Parathyroid adenoma (tissue), 2 donors: ENCODE measurements at regions not wholly inside any gene's neighbourhood (a gene's known extent, or its start where the extent isn't known, plus 50 kb on each side); places are given as distances from the start of the nearest gene placed in this dataset.

Experiments
- H2AFZ ChIP-seq: fragments of 300-600 bp; sonication (generic); one replicate; pipeline ENCODE4 v1.7.0; 2017; ENCODE audit warnings: antibody characterized with exemption, mild to moderate bottlenecking
- H3K27ac ChIP-seq: fragments of 300-600 bp; sonication (generic); one replicate; pipeline ENCODE4 v1.7.0; 2017
- H3K27me3 ChIP-seq: fragments of 300-600 bp; sonication (generic); one replicate; pipeline ENCODE4 v1.7.0; 2017; ENCODE audit warnings: low read length; ENCODE audit not compliant: control insufficient read depth, insufficient read depth
- H3K36me3 ChIP-seq: fragments of 300-600 bp; sonication (generic); one replicate; pipeline ENCODE4 v1.7.0; 2017; ENCODE audit warnings: low read length; ENCODE audit not compliant: control insufficient read depth, insufficient read depth
- H3K4me1 ChIP-seq: fragments of 300-600 bp; sonication (generic); one replicate; pipeline ENCODE4 v1.7.0; 2017; ENCODE audit warnings: control low read depth
- H3K4me2 ChIP-seq: fragments of 300-600 bp; sonication (generic); one replicate; pipeline ENCODE4 v1.7.0; 2017; ENCODE audit warnings: low read length
- H3K4me3 ChIP-seq: fragments of 300-600 bp; sonication (generic); one replicate; pipeline ENCODE4 v1.7.0; 2017; ENCODE audit warnings: low read depth, low read length
- H3K79me2 ChIP-seq: fragments of 300-600 bp; sonication (generic); one replicate; pipeline ENCODE4 v1.7.0; 2017; ENCODE audit warnings: control low read depth
- H3K9ac ChIP-seq: fragments of 300-600 bp; sonication (generic); one replicate; pipeline ENCODE4 v1.7.0; 2017; ENCODE audit warnings: mild to moderate bottlenecking
- H3K9me3 ChIP-seq: fragments of 300-600 bp; sonication (generic); one replicate; pipeline ENCODE4 v1.7.0; 2017; ENCODE audit warnings: low read length; ENCODE audit not compliant: control insufficient read depth
- CTCF ChIP-seq: fragments of 300-600 bp; sonication (generic); IDR thresholded peaks from one replicate; pipeline ENCODE4 v1.7.0; 2017; ENCODE audit warnings: antibody characterized with exemption, mild to moderate bottlenecking
- donor health status: primary hyperparathyroidism.

- H3K4me2 ChIP-seq: no peak overlapping the region
- no peak overlapping the region for H3K27ac ChIP-seq
- H3K79me2 ChIP-seq: no peaks in the 10 kb centered on the region
- H3K9me3 ChIP-seq: no peaks in the 10 kb centered on the region
- H2AFZ ChIP-seq: no peak overlapping the region
- no peak overlapping the region for H3K9ac ChIP-seq
- H3K36me3 ChIP-seq: no peaks in the 10 kb centered on the region
- no peak overlapping the region for H3K4me3 ChIP-seq
- H3K27me3 ChIP-seq: no peaks in the 10 kb centered on the region
- H3K4me1 ChIP-seq: no peaks in the 10 kb centered on the region
- no peak for TF ChIP-seq CTCF
These were observed 687.6 kb downstream of the GALC start for GRCh38 chr14:87305345-87305744.

GRCh38 chr14:87304404-87304803 is 688.6 kb downstream of the GALC start:
- Histone ChIP-seq H3K4me3 (no peak overlapping the region), H3K4me2 (no peak overlapping the region), H3K27me3 (no peaks in the 10 kb centered on the region), H3K79me2 (no peaks in the 10 kb centered on the region), H3K36me3 (no peaks in the 10 kb centered on the region), H3K9me3 (no peaks in the 10 kb centered on the region), H3K27ac (no peak overlapping the region), H3K9ac (no peak overlapping the region), H2AFZ (no peak overlapping the region), H3K4me1 (no peaks in the 10 kb centered on the region)
- TF ChIP-seq CTCF: no peak

- Histone ChIP-seq H3K9ac (no peak overlapping the region), H3K27me3 (no peaks in the 10 kb centered on the region), H3K4me1 (no peaks in the 10 kb centered on the region), H3K4me3 (no peak overlapping the region), H2AFZ (no peak overlapping the region), H3K4me2 (no peak overlapping the region), H3K9me3 (no peaks in the 10 kb centered on the region), H3K27ac (no peak overlapping the region), H3K36me3 (no peaks in the 10 kb centered on the region), H3K79me2 (no peaks in the 10 kb centered on the region)
- TF ChIP-seq CTCF: no peak
These were observed 706.2 kb downstream of the GALC start for GRCh38 chr14:87286826-87287225.

- H3K9ac ChIP-seq: no peak overlapping the region
- TF ChIP-seq CTCF: no peak
- no peaks in the 10 kb centered on the region for H3K79me2 ChIP-seq
- H3K9me3 ChIP-seq: no peaks in the 10 kb centered on the region
- H3K4me1 ChIP-seq: no peaks in the 10 kb centered on the region
- H3K27ac ChIP-seq: no peak overlapping the region
- no peak overlapping the region for H3K4me3 ChIP-seq
- no peaks in the 10 kb centered on the region for H3K36me3 ChIP-seq
- H2AFZ ChIP-seq: no peak overlapping the region
- H3K27me3 ChIP-seq: no peaks in the 10 kb centered on the region
- no peak overlapping the region for H3K4me2 ChIP-seq
These were observed 706.8 kb downstream of the GALC start for GRCh38 chr14:87286191-87286590.

GRCh38 chr14:87285506-87285905 is 707.5 kb downstream of the GALC start:
- no peak overlapping the region for H3K4me3 ChIP-seq
- H3K79me2 ChIP-seq: no peaks in the 10 kb centered on the region
- H2AFZ ChIP-seq: no peak overlapping the region
- no peaks in the 10 kb centered on the region for H3K4me1 ChIP-seq
- no peaks in the 10 kb centered on the region for H3K36me3 ChIP-seq
- H3K9ac ChIP-seq: no peak overlapping the region
- no peaks in the 10 kb centered on the region for H3K27me3 ChIP-seq
- H3K9me3 ChIP-seq: no peaks in the 10 kb centered on the region
- H3K27ac ChIP-seq: no peak overlapping the region
- no peak for TF ChIP-seq CTCF
- no peak overlapping the region for H3K4me2 ChIP-seq
